GM12873 (cell line): ENCODE measurements at regions not wholly inside any gene's neighbourhood (a gene's known extent, or its start where the extent isn't known, plus 50 kb on each side); places are given as distances from the start of the nearest gene placed in this dataset.

Experiments used
- TF ChIP-seq, protein P1 (sequence below): IDR thresholded peaks from 2 replicates; pipeline ENCODE4 v1.5.1; 2012; ENCODE audit warnings: low read depth, mild to moderate bottlenecking, moderate library complexity, low read length, control low read depth; ENCODE audit not compliant: insufficient read depth; ENCODE audit errors: missing control alignments

DNA sequence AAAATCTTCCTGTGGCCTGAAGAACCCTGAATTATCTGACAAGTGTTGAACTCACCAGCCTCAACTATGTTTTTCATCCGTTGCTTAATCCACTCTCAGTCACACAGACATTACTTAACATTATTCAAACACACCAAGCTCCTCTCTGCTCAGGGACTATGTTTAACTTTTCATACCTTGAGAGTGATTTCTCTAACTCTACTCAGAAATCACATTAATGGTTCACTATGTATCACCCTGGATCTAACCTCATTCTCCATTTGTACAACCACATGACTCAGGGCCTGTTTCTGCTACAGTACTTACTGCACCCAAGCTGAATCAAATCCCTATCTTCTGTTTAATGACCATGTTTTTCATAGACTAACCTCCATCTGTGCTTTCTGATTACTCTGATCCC, 553.7 kb upstream of the PRR20A start:
- TF ChIP-seq, protein P1, sequence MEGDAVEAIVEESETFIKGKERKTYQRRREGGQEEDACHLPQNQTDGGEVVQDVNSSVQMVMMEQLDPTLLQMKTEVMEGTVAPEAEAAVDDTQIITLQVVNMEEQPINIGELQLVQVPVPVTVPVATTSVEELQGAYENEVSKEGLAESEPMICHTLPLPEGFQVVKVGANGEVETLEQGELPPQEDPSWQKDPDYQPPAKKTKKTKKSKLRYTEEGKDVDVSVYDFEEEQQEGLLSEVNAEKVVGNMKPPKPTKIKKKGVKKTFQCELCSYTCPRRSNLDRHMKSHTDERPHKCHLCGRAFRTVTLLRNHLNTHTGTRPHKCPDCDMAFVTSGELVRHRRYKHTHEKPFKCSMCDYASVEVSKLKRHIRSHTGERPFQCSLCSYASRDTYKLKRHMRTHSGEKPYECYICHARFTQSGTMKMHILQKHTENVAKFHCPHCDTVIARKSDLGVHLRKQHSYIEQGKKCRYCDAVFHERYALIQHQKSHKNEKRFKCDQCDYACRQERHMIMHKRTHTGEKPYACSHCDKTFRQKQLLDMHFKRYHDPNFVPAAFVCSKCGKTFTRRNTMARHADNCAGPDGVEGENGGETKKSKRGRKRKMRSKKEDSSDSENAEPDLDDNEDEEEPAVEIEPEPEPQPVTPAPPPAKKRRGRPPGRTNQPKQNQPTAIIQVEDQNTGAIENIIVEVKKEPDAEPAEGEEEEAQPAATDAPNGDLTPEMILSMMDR: no peak

DNA sequence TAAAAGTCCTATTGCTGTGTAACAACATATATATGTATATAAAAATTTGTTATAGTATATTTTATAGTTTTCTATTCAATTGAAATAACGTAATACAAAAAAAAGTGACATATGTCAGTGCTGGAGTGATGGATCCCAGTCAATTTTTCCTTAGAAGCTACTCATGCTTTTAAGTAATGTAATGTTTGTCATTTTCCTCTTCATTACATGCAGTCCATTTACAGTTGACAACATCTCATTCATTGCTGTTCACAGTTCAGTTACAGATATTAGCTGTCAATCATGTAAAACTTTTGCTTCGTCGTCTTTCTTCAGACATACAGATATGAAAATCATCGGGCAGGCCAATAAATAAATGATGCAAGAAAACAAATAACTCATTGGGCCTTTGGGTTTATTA, 525.1 kb upstream of the PRR20A start:
- TF ChIP-seq, protein P1: no peak

DNA sequence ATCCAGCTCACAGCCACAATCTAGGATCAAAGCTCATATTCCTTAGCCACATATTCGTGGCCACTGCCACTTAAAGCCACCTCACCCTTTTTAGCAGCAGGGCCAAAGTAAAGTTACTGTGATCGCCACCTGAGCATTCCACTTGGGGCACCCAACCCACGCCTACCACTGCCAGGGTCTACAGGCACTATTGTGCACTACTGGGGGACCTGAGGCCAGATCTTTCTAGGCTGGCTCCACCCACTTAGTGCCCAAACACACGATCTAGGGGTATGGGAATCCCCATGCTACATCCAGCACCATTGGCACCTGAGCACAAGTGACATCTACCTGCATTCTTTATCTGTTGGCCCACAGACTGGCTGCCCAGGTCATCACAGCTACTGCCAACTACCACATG, 517.9 kb upstream of the PRR20A start:
- TF ChIP-seq, protein P1: no peak

DNA sequence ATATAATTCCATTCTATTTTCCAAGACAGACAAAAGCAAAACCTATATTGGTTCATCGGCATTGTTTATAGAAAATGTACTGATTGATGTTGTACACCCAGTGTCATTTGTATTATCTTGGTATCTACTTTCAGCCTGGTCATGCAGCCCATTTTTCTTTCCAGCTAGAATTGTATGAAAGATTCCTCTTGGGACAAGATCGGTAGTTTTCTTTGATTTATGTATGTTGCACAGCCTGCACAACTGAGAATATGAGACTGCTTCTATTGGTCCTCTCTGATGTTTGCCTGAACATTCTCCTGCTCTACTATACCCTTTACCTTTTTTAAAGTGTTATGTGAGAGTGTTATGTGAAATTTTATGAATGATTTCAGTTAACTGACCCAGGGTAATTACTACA, 487.7 kb upstream of the PRR20A start:
- TF ChIP-seq, protein P1: no peak

DNA sequence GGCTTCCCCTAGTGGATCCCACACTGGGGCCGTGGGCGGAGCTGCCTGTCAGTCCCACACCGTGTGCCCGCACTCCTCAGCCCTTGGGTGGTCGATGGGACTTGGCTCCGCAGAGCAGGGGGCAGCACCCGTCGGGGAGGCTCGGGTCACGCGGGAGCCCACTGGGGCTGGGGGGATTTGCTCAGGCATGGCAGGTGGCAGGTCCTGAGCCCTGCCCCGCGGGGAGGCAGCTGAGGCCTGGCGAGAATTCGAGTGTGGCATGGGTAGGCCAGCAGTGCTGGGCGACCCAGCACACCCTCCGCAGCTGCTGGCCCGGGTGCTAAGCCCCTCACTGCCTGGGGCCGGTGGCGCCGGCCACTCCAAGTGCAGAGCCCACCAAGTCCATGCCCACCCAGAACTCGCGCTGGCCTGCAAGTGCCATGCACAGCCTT, 481.7 kb upstream of the PRR20A start:
- TF ChIP-seq, protein P1: no peak

DNA sequence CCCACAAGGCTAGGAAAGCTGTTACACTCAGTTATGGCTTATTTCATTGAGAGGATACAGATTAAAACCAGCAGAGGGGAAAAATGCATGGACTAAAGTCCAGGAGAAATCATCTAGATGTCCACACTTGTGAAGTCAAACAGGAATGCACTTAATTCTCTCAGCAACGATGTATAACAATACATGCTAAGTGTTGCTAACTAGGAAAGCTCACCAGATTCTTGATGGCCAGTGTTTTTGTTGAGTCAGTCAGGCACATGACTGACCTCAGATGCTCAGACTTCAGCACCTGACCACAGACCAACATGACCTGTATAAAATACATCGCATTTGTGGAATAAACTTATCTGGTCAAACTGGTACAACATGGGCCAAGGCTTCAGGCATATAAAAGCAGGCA, 470.2 kb upstream of the PRR20A start:
- TF ChIP-seq, protein P1: no peak

DNA sequence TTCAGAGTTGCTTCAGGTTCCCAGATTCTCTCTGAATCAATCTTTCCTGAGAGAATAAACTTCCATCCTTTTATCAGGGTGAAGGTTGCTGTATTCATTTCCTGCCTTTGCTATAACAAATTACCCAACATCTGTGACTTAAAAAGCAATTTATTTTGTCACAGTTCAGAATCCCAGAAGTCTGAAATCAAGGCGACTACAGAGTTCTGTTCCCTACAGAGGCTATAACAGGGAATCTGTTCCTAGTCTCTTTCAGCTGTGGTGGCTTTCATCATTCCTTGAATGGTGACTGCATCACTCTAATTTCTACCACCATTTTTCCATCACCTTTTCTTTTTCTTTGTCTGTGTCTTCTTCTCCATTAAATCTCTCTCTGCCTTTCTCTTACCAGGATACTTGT, 459.3 kb upstream of the PRR20A start:
- TF ChIP-seq, protein P1: no peak
